Fibroblast of skin of left biceps (primary cell): ENCODE measurements at regions not wholly inside any gene's neighbourhood (a gene's known extent, or its start where the extent isn't known, plus 50 kb on each side); places are given as distances from the start of the nearest gene placed in this dataset.
"Not testable (repeated sequence)": the region's sequence is repeated elsewhere in the genome, so short reads cannot be mapped to it uniquely, and the experiment has no call there.

Experiments
- DNase-seq, 2 experiments: peaks; one replicate each; pipeline ENCODE4 v3.0.0-alpha.2; 2013; ENCODE audit warnings: low read depth in 2 of 2

DNA sequence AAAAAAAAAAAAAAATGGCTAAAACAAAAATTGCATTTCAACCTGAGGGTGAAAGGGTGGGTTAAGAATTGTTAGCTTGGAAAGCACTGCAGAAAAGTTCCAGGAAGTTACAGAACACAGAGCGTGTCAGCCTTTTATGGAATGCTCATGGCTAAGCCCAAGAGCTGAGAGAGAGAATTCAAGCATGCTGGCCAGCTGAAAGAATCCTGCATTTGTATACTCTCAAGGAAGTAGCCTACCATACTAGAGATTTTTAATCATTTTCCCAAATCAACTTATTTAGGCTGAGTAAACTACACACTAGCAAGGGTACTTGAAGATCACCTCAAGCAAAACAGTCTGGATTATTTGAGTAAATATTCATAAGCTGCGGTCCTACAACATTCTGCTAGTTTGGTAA lies 153.9 kb downstream of the KCNJ2 start:
- DNase-seq, result no peak

DNA sequence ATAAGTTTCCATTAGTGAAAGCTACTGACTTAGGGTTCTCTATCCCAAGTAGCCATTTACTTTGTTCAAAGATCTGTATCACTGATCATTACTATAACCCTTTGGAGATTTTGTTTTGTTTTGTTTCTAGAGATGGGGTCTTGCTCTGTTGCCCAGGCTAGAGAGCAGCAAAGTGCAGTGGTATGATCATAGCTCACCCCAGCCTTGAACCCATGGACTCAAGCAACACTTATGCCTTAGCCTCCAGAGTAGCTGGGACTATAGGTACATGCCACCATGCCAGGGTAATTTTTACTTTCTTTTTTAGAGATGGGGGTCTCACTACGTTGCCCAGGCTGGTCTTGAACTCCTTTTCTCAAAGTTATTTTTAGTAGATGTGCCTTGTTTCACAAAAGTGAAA lies 154.7 kb downstream of the KCNJ2 start:
- DNase-seq, result no peak

DNA sequence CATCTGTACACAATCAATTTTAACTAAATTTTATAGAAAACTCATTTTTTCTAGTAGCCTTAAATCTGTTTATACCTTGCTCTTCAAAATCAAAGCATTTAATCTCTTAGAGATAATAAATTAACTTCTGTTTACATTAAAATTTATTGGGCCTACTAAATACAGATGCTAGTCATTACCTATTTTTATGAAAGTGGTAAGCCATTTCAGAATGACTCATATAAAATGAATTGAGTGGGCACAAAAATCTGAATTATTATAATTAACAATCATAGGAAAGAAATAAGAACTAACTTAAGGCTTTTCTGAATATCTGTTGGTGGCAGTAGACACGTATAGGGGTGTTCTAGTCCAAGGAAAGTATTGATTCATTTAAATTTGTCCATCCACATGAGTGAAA lies 157.9 kb downstream of the KCNJ2 start:
- no peak for DNase-seq

DNA sequence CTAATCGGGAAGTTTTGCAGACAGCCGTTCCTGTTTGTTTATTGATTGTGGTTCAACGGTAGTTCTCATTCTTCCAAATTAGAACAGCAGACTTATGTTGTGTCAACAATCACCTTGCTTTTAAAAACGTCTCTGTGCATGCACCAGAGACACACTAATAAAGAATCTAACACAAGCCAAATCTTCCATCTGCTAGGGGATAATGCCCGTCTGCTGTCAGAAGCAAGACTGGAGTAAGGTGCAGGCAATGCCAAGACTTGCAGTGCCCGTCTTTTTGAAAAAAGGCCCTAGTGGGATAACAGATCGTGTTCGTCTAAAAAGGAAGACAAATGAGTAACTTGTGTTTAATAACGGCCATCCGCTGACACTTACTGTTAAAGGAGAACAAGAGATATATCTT lies 158.4 kb downstream of the KCNJ2 start:
- no peak for DNase-seq

DNA sequence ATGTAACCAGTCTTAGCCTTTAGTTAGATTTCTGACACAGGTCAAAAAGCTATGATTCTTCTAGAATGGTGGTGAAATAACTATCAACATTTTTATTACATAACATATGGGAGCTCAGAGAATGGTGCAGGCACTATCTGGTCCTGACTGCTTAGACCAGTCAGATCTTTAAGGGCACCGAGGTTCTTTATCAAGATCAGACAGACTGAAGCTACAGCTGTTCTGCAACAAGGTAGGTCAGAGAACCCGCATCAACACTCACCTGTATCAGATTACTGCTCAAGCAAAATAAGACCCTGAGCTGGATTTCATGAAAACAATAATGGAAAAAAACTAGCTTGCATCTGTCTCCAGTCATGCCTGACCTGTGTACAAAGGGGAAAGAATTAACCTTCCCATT lies 160.4 kb downstream of the KCNJ2 start:
- no peak for DNase-seq

DNA sequence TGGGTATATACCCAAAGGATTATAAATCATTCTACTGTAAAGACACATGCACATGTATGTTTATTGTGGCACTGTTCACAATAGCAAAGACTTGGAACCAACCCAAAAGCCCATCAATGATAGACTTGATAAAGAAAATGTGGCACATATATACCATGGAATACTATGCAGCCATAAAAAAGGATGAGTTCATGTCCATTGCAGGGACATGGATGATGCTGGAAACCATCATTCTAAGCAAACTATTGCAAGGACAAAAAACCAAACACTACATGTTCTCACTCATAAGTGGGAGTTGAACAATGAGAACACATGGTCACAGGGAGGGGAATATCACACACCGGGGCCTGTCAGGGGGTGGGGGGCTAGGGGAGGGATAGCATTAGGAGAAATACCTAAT lies 161.7 kb downstream of the KCNJ2 start:
- DNase-seq, result not testable (repeated sequence)

DNA sequence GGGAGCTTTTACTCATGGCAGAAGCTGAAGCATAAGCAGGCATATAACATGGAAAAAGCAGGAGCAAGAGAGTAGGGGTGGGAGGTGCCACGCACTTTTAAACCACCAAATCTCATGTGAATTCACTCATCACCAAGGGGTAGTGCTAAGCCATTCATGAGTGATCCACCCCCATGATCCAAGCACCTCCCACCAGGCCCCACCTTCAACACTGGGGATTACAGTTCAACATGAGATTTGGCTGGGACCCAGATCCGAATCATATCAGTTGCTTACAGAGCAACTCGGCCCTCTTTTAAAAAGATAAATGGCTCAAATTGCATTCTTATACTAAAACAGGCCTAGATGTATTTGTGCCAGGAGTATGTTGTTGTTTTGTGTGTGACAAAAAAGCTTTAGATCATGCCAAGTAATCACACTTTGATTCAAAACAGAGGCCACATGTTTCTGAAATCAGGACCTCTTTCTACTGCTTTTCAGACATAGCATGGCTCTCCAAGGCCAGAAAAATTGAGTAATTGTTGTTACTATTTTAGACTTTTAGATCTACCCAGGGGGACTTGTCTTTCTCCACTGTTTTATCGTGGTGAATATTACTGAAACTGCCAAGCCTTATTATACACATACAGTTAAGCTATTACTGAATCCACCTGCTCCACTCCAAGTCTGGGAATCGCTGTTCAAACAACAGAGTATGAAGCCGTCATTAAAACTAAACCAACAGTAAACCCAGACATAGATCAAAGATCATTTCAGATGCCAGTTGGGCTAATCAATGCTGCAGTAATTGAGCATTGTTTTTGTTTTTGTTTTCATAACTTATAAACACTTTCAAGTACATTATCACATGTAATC lies 163.3 kb downstream of the KCNJ2 start:
- no peak for DNase-seq

DNA sequence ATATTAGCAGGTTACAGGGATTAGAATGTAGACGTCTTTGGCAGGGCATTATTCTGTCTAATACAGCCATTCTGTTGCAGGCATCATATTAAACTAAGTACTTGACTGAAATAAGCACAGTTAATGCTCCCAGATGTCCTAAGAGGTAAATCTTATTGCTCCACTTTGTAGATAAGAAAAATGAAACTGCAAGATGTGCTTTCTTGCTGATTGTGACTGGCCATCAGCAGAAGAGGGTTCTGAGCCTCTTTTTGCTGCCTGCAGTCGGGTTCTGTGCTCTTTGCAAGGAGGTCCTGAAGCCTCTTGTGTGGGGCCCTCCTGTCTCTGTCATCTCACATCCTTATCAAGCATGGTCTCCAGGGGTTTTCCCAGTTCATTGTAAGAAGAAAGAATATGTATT lies 167.1 kb downstream of the KCNJ2 start:
- no peak for DNase-seq

DNA sequence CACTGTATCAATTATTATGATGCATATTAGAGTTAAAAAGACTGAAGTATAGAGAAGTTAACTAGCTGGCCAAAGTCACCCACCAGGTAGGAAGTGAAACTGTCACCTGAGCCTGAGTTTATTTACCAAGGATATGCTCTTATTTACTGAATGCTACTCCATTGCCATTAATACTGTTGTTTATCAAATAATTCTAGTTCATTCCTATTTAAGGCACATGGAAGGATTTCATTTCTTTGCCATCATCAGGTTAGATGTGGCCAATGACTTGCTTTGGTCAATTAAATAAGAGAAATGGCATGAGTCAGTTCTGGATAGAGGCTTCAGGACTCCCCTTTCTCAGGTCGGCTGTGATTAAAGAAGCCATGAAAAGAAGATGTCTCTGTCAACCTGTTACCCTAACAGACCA lies 169.6 kb downstream of the KCNJ2 start:
- no peak for DNase-seq

DNA sequence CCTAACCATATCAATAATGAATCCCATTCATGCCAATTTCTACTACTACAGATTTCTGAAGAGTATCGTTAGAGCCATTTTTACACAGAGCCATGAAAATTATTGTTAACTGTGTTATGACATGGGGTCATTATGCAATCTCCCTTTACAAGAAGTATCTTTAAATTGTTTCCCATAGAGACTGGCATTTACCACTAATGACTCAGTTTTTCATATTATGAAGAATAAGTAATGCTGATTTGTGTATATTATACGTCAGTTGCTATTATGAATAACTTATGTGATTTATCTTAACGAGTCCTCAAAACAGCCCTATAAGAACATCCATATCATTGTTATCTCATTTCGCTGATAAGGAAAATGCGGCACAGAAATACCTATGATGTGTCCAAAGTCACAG lies 173.8 kb downstream of the KCNJ2 start:
- no peak for DNase-seq

DNA sequence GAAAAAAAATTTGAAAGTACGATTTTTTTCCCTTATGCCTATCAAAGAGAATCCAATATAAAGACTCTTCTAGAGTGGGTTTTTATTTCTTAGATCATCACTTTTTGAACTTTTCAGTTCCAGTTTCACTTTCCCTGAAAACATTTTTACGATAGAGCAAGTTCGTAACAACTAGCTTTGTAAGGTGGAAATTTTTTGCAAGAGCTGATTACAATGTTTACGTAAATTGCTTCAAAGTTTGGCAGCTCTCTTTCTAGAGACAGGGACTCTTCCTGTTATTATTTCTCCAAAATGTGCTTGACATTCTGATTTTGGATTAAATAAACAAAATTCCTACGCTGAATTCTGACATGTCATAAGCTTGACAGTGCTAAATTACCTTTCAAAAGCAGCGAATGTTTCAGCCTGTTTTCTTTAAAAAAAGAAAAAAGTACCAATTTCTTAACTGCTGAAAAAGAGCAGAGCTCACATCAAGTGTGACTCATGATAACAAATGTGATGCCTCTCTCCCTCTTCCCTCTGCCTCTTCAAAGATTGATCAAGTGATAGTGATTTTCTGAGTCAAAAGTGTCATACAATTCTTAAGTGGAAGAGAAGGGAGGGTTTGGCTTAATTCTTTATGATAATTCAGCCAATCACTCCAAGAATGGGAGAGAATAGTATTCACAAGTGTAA lies 175.2 kb downstream of the KCNJ2 start:
- no peak for DNase-seq

DNA sequence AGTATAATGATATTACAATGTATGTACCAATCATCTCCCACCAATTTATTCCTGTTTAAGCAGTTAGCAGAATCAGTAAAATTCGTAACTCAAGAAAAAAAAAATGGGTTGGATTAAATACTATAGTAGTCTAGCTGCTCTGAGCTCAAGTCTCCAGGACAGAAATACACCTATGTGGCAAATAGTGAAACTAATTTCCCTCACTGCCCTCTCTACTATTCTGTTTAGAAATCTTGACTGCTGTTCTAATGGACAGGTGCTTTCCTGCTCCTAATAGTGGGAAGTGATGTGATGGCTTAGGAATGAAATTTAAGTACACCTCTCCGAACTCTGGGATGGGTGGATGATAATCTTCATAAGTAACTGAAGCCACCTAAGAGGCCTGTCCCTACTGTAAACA lies 175.7 kb downstream of the KCNJ2 start:
- no peak for DNase-seq

DNA sequence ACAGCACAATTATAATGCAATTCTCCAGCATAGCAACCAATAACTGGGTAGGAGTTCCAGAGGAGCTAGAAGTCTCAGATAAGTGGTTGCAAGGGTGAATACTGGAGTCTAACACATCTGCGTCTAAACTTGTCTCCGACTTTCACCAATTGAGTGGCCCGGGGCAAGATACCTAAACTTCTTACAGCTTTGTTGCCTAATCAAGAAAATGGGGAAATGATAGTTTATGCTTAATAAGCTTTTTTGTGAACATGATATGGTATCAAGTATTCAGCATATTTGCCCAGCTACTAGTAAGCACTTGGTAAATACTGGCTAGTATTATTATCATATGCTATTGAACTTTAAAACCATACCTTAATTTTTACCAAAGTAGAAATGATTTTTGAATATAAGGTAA lies 183.5 kb downstream of the KCNJ2 start:
- DNase-seq, result no peak

DNA sequence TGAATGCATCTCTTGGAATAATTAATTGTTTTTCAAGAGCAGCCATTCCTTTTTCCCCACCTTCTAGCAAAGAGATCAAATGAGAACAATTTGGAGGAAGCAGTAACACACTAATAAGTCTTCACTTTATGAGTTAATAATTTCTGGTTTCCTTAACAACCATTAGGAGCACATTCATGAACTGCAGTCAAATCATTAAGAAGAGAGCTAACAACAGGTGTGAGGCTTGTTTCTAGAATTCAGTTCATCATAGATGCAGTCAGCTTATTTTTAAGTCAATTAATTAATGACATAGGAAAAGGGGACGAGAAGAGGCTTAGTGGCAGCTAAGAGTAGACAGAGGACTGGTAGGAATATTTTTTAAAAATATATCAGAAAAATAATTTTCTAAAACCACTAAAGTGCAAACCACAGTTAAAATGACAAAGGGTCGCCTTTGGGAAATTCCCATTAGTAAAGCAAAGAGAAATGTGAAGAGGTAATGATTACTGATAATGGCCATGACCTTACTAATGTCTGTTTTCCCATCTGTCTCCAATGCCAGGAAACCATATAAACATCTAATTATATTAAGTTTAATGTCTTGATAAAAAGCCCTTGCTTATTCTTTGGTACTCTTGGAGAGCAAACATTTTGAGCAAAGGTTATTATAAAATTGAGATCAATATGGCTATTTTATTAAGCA lies 184.2 kb downstream of the KCNJ2 start:
- DNase-seq, result no peak

DNA sequence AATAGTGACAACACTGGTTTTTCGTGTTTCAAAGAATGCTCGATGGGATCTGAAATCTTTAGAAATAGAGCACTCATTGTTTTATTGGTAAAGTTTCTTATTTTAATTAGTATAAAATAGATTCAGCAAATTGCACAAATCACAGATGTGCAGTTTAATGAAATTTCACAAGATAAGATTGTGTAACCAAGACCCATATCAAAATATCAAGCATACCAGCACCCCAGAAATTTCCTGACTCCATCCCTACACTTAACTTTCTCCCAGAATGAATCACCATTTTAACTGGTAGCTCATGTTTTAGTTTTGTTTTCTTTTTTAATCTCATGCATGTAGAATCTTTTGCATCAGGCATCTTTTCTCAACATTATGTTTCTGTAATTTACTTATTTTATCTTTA lies 185.9 kb downstream of the KCNJ2 start:
- no peak for DNase-seq

DNA sequence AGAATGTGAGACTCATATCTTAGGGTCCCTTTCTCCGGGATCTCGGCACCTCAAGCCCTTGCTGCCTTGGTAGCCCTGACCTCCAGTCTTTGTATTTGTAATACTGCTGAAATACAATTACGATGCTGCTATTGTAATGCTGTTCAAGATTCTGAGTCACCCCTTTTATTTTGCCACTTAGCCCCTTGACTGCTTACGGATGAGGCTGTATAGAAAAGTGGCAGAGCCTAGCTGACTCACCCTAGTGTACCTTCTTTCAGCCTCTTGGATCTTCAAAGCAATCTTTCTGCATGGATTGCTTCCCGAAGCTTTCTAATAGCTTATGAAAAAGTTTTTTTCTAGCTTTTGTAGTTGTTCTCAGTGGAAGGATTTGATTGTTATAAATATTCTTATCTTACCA lies 187.9 kb downstream of the KCNJ2 start:
- DNase-seq, result no peak

DNA sequence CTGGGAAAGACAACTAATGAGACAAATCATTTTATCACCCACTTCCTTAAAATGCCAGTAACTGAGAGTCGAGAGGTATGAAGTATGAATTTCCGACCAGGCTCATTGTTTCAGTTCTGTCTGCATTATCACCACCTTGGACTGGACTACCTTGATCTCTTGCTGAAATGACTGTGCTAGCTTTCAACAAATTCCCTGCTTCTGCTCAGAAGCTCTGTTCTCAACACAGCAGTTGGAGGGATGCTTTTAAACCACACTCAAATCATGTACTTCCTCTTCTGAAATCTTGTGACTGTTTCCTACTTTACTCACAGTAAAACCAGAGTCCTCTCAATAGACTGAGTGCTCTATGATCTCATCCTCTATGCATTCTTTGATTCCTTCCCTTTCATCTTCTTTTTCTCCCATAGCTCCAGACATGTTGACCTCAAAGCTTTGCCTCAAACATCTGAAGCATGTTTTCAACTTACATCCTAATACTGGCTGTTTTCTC lies 195.8 kb downstream of the KCNJ2 start:
- peak; percentile 37 to 41 for DNase-seq

DNA sequence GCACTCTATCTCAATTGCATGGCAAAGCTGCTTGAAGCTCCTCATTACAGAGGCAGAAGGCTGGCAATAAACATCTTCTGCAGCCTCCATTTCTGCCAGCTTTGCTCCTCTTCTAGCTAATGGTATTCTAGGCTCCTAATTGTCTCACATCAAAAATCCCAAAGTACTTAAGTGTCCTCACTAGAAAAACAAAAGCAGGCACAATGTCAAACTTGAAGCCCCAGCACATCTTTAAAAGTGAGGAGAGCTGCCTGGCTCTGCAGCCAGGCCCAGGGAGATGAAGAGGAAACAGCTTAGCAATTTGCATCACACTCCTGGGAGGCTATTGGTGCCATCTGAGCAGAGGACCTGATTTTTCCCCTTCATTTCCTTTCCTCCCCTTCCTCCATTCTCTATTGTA lies 197.1 kb downstream of the KCNJ2 start:
- no peak for DNase-seq

DNA sequence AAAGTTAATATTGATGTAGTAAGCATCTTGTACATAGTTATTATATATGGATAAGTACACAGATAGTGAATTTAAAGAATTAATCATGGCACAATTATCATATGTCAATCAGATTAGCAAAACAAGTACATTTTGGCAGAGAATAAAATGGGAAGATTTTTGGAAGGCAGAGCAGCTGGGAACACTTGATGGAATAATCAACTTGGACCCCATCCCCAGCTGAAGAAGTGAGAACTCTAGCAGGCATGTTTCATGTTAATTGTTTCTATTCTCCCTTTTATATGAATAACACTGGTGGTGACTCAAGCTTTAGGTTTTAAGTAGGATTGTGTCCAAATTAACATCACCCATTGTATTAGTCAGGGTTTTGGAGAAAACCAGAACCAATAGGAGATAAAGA lies 198.7 kb downstream of the KCNJ2 start:
- DNase-seq, result no peak

DNA sequence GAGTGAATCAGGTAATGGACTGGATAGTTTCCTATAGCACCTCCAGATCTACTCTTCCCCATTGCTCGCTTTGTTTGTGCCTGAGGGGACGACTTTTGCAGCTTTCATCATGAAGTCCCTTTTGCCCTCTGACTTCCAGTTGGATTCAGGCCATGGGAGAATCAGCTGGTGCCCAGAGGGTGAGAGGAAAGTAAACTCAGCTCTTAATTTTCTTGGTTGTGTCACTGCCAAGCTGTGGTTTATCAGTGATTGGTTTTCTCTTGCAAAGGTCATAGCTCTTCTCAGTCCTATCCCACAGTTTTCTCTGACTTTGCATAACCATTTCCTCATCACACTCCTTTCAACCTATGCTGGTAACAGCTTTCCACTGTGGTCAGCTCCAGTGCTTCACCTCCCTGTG lies 200.1 kb downstream of the KCNJ2 start:
- DNase-seq, result no peak

DNA sequence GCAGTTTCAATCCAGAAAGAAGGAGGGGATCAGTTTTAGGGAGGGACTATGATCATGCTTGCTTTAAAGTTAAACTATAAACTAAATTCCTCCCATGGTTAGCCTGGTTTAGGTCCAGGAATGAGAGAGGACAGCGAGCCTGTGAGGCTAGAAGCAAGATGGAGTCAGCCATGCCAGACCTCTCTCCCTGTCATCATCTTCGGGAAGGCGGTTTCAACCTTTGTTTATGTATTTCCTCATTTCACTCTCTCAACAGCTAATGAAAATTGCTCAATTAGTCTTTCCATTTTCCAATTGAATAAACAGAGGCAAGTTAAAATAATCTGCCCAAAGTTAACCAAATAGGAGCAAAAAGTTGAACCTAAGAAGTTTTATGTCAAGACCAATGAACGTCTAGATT lies 201.5 kb downstream of the KCNJ2 start:
- DNase-seq, result no peak

DNA sequence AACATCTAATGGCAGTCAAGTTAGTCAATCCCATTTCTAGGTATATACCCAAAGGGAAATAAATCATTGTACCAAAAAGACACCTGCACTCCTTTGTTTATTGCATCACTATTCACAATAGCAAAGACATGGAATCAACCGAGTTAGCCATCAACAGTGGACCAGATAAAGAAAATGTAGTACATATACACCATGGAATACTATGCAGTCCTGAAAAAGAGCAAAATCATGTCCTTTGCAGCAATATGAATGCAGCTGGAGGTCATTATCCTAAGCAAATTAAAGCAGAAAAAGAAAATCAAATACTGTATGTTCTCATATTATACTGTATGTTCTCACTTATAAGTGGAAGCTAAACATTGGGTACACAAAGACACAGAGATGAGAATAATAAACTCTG lies 204.0 kb downstream of the KCNJ2 start:
- no peak for DNase-seq

DNA sequence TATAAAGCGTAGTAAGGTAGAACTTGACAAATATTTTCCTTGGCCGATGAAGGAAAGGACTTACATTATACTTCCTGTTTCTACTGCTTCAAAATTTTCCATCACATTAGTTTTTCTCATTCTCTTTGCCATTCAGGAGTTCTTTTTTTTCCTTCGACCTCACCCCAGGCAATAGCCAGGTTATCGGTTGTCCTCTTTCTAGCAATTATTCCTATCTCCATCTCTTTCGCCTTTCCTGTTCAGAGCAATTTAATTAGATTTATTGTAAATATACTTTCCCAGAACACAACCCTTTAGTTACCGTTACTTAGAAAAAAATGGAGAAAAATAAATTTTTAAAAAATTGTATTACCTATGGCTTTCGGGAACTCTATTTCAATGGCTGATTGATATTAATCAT lies 205.2 kb downstream of the KCNJ2 start:
- no peak for DNase-seq
